ENCODE measurements at regions not wholly inside any gene's neighbourhood (a gene's known extent, or its start where the extent isn't known, plus 50 kb on each side); places are given as distances from the start of the nearest gene placed in this dataset.

GRCh38 chr18:37661478-37661877 lies 95.9 kb upstream of the CELF4 start:
- no peaks in the 10 kb centered on the region for H3K9me3 Mint-ChIP-seq
- Histone ChIP-seq H4K20me1 (replicated peaks; ENCODE audit: insufficient read depth) (no peaks in the 10 kb centered on the region), H3K27me3 (ENCODE audit: insufficient read depth) (no peaks in the 10 kb centered on the region), H3K27ac (ENCODE audit: low read depth) (no peak overlapping the region), H3K4me1 (ENCODE audit: insufficient read depth) (no peaks in the 10 kb centered on the region), H3K4me3 (no peak overlapping the region), H3K36me3 (ENCODE audit: insufficient read depth) (no peaks in the 10 kb centered on the region), H3K79me2 (replicated peaks; ENCODE audit: insufficient read depth) (no peaks in the 10 kb centered on the region), H3F3A (replicated peaks; ENCODE audit: low read depth) (no peaks in the 10 kb centered on the region), H2AFZ (no peak overlapping the region), H3K4me2 (no peak overlapping the region), H3K9me2 (ENCODE audit: insufficient read depth) (peaks cover 8% of the 10 kb centered on the region; the same call in 1 of the 2 replicates)
- H3K36me3 Mint-ChIP-seq (ENCODE audit: low read depth) = no peaks in the 10 kb centered on the region
- no peak overlapping the region for H3K4me3 Mint-ChIP-seq
- no peak for ATAC-seq
- H3K27ac Mint-ChIP-seq = no peak overlapping the region
- H3K27me3 Mint-ChIP-seq (ENCODE audit: insufficient read depth, low read depth, poor library complexity) = peaks cover 8% of the 10 kb centered on the region
- peaks cover 16% of the 10 kb centered on the region for H3K4me1 Mint-ChIP-seq
- no peak for DNase-seq (ENCODE audit: low spot score)
- no peak for TF ChIP-seq EZH2phosphoT487 (IDR thresholded peaks at IDR 0.05; ENCODE audit: unreplicated experiment)
- no peak for TF ChIP-seq ZNF114 (CRISPR knock-in tag; IDR thresholded peaks at IDR 0.05)
- TF ChIP-seq, protein P1, sequence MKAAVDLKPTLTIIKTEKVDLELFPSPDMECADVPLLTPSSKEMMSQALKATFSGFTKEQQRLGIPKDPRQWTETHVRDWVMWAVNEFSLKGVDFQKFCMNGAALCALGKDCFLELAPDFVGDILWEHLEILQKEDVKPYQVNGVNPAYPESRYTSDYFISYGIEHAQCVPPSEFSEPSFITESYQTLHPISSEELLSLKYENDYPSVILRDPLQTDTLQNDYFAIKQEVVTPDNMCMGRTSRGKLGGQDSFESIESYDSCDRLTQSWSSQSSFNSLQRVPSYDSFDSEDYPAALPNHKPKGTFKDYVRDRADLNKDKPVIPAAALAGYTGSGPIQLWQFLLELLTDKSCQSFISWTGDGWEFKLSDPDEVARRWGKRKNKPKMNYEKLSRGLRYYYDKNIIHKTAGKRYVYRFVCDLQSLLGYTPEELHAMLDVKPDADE (IDR thresholded peaks at IDR 0.05) = no peak
- no peak for TF ChIP-seq ZNF331 (CRISPR knock-in tag; IDR thresholded peaks at IDR 0.05; ENCODE audit: low read depth)
- TF ChIP-seq, protein P2, sequence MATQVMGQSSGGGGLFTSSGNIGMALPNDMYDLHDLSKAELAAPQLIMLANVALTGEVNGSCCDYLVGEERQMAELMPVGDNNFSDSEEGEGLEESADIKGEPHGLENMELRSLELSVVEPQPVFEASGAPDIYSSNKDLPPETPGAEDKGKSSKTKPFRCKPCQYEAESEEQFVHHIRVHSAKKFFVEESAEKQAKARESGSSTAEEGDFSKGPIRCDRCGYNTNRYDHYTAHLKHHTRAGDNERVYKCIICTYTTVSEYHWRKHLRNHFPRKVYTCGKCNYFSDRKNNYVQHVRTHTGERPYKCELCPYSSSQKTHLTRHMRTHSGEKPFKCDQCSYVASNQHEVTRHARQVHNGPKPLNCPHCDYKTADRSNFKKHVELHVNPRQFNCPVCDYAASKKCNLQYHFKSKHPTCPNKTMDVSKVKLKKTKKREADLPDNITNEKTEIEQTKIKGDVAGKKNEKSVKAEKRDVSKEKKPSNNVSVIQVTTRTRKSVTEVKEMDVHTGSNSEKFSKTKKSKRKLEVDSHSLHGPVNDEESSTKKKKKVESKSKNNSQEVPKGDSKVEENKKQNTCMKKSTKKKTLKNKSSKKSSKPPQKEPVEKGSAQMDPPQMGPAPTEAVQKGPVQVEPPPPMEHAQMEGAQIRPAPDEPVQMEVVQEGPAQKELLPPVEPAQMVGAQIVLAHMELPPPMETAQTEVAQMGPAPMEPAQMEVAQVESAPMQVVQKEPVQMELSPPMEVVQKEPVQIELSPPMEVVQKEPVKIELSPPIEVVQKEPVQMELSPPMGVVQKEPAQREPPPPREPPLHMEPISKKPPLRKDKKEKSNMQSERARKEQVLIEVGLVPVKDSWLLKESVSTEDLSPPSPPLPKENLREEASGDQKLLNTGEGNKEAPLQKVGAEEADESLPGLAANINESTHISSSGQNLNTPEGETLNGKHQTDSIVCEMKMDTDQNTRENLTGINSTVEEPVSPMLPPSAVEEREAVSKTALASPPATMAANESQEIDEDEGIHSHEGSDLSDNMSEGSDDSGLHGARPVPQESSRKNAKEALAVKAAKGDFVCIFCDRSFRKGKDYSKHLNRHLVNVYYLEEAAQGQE (IDR thresholded peaks at IDR 0.05; ENCODE audit: unreplicated experiment) = no peak
- no peak for TF ChIP-seq CTCF (conservative IDR thresholded peaks at IDR 0.05; ENCODE audit: low read depth in 2 of 2)
- no peak for TF ChIP-seq EZH2 (IDR thresholded peaks at IDR 0.05; ENCODE audit: low read depth, unreplicated experiment)
- no peak for TF ChIP-seq STAT1 (IDR thresholded peaks at IDR 0.05; ENCODE audit: unreplicated experiment)
- TF ChIP-seq POLR2AphosphoS5 (IDR thresholded peaks at IDR 0.05; ENCODE audit: low read depth) = no peak
- TF ChIP-seq, protein P3, sequence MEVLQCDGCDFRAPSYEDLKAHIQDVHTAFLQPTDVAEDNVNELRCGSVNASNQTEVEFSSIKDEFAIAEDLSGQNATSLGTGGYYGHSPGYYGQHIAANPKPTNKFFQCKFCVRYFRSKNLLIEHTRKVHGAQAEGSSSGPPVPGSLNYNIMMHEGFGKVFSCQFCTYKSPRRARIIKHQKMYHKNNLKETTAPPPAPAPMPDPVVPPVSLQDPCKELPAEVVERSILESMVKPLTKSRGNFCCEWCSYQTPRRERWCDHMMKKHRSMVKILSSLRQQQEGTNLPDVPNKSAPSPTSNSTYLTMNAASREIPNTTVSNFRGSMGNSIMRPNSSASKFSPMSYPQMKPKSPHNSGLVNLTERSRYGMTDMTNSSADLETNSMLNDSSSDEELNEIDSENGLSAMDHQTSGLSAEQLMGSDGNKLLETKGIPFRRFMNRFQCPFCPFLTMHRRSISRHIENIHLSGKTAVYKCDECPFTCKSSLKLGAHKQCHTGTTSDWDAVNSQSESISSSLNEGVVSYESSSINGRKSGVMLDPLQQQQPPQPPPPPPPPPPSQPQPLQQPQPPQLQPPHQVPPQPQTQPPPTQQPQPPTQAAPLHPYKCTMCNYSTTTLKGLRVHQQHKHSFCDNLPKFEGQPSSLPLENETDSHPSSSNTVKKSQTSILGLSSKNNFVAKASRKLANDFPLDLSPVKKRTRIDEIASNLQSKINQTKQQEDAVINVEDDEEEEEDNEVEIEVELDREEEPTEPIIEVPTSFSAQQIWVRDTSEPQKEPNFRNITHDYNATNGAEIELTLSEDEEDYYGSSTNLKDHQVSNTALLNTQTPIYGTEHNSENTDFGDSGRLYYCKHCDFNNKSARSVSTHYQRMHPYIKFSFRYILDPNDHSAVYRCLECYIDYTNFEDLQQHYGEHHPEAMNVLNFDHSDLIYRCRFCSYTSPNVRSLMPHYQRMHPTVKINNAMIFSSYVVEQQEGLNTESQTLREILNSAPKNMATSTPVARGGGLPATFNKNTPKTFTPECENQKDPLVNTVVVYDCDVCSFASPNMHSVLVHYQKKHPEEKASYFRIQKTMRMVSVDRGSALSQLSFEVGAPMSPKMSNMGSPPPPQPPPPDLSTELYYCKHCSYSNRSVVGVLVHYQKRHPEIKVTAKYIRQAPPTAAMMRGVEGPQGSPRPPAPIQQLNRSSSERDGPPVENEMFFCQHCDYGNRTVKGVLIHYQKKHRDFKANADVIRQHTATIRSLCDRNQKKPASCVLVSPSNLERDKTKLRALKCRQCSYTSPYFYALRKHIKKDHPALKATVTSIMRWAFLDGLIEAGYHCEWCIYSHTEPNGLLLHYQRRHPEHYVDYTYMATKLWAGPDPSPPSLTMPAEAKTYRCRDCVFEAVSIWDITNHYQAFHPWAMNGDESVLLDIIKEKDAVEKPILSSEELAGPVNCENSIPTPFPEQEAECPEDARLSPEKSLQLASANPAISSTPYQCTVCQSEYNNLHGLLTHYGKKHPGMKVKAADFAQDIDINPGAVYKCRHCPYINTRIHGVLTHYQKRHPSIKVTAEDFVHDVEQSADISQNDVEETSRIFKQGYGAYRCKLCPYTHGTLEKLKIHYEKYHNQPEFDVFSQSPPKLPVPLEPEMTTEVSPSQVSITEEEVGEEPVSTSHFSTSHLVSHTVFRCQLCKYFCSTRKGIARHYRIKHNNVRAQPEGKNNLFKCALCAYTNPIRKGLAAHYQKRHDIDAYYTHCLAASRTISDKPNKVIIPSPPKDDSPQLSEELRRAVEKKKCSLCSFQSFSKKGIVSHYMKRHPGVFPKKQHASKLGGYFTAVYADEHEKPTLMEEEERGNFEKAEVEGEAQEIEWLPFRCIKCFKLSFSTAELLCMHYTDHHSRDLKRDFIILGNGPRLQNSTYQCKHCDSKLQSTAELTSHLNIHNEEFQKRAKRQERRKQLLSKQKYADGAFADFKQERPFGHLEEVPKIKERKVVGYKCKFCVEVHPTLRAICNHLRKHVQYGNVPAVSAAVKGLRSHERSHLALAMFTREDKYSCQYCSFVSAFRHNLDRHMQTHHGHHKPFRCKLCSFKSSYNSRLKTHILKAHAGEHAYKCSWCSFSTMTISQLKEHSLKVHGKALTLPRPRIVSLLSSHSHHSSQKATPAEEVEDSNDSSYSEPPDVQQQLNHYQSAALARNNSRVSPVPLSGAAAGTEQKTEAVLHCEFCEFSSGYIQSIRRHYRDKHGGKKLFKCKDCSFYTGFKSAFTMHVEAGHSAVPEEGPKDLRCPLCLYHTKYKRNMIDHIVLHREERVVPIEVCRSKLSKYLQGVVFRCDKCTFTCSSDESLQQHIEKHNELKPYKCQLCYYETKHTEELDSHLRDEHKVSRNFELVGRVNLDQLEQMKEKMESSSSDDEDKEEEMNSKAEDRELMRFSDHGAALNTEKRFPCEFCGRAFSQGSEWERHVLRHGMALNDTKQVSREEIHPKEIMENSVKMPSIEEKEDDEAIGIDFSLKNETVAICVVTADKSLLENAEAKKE (CRISPR knock-in tag; IDR thresholded peaks at IDR 0.05) = no peak
- TF ChIP-seq NANOG (IDR thresholded peaks at IDR 0.05; ENCODE audit: borderline replicate concordance) = no peak
- no peak for TF ChIP-seq JUNB (IDR thresholded peaks at IDR 0.05; ENCODE audit: unreplicated experiment)
- TF ChIP-seq CREB1 (CRISPR knock-in tag; IDR thresholded peaks at IDR 0.05; ENCODE audit: low read depth) = no peak

Data from GM23338 (cell line).